IPS-NIHi7 (cell line): ENCODE measurements at regions not wholly inside any gene's neighbourhood (a gene's known extent, or its start where the extent isn't known, plus 50 kb on each side); places are given as distances from the start of the nearest gene placed in this dataset.
"Not testable (repeated sequence)": the region's sequence is repeated elsewhere in the genome, so short reads cannot be mapped to it uniquely, and the experiment has no call there.

Experiments used
- DNase-seq: peaks from one replicate; pipeline ENCODE4 v3.0.0; 2012; ENCODE audit warnings: mixed read lengths; ENCODE audit errors: extremely low spot score

DNA sequence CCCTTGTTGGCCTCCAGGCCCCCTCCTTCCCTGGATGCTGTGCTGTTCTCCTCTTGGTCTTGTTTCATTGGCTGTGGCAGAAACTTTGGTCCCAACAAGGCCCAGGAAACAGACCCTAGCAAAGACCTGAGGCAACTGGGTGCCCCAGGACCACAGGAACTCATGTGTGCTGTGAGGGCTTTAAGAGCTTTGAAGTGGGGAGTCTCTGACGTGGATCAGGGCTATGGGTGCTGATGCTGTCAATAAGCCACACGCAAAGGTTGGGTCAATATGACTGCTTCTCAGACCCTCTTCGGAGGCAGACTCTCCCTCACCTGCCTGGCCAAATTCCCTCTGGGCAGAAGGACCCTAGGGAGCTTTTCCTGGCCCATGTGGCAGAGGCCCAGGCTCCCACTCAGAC lies 91.5 kb upstream of the MLN start:
- no peak for DNase-seq

DNA sequence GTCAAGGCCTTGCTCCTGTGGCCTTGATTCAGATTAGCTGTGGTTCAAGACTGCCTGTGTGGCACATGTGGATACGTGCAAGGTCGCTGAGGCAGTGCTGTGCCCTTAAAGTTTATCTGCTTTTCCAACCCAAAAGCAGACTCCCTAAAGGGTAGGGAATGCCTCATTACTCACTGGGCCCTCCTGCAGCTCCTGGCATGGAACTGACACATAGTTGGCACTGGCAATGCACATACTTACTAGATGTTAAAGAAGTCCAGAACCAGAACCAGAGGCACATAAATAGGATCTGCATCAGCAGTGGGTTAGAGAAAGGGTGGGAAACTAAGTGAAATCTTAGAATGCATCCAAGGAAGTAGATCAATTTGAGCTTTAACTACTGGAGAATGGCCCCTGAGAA lies 90.6 kb upstream of the MLN start:
- DNase-seq = no peak

DNA sequence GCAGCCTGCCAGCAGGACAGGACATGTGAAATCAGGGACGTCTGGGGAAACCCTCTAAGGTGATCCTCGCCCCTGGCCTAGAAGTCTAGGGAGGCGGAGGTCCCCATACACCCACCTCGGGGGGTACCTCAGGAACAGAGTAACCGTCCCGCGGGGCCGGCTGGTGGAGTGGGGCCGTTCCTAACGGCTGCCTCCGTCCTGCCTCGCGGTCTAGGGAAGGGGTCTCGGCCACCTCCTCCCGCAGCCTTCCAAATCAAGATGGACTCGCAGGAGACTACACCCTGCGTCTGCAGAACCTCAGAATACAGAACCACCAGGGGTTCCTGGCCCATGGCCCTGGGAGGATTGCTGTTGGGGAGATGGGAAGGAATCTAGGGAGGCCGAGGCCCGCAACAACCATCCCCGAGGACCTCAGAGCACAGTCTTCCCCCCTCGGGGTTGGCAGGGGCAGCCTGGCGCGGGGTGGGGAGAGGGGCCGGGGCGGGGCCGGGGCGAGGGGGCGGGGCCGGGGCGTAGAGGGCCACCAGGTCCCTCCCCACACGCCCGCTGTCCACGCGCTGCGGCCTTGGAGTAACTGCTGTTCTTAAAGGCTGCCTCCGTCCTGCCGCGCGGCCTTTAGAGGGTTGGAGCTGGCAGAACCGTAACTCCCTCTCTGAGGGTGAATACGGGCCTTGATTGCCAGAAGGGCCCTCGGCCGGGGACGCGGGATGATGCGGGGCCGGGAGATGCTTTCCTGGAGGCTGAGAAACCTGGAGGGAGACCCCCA lies 89.0 kb upstream of the MLN start:
- DNase-seq = no peak

DNA sequence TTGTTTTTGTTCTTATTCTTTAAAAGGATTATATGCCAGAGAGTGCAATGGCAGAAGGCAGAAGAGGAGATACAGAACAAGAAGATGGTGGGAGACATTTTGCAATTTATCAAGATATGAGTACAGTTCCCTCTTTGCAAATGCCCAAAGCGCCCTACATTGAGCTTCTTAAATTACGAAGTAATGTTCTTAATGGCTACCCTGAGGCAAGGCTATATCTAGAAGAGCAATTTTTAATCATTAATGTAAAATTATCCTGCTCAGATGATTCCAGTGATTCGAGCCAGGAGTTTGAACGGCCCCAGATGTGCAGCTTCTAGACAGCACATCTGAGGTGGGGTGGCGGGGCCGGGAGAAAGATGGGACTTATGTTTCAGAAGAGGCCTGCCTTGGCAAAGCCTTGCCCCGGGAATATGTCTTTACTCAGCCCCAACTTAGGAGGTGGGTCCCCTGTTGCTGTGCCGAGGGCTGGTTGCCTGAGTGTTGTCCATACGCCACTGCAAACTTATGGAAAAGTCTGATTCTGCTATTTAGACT lies 84.9 kb upstream of the MLN start:
- no peak for DNase-seq

DNA sequence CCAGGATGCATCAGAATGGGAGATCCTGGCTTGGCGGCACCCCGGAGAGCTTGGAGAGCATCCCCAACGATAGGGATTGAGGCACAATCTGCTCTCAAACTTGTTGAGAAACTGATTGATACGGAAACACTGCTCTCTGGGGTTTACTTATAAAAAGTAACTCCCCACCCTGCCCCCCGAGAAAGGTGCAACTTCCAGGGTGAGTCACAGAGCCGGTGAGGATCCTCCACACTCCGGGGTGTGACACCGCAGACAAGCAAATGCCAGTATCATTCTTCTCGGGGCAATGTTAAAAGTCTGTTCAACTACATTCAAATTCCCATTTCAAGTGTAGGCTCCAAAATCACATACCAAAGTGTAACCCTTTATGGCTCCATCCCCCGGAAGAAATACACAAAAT lies 84.4 kb upstream of the MLN start:
- no peak for DNase-seq

DNA sequence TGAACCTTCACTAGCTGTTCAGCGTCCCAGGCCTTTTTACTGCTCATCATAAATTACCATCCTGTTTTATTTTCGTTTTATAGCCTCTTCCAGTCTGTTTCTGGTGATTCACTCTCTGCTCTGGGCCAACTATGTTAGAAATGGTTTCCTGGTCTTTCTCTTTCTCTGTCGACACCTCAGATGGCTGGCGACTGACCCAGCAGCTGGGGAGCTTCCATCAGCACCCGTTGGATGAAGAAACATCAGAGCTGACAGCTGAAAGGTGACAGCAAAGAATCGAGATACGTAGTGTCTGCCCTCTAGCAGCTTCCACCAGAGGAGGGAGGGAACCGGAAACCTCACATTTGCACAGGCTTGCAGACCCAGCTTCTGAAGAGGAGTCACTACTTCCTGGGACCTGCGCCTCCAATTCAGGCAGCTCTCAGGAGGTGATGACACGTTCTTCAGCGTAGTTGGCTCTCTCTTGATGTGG lies 82.9 kb upstream of the MLN start:
- DNase-seq = no peak

DNA sequence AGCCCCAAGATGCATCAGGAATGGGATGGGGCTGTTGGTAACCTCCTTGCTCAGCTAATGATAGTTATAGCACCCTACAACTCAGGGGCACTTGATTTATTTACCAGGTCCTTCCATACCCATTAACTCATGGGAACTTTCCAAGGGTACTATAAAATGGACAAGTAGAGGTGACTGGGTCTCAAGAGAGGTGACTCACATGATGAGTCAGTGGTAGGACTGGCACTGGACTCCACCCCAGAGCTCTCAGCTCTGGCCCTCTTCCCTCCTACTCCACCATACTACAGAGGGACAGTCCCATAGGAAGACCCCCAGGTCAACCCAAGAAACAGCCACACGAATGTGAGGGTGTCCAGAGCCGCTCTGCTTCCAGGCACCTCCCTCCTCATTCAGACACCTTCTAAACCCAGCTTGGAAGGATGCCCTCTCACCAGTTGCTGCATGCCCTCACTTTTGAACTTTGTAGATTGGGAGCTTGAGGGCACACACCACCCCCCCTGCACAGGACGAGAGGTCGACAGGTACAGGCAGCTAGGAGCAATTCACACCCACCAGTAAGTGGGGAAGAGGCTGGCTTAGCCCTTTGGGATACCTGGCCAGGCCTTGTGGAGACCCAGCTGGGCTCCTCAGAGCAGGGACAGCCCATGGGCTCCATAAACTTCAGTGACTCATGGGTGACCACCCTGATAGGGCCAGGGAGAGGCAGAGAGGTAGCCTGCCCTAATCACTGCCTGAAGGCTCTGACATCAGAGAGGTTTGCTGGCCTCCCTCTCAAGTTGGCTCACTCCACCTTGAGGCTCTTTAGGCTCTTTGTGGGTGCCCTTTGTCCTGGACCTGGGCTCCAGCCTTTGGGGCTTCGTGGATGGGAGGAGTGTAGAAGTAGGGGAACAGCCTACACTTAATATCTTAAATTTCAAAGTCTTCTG lies 81.6 kb upstream of the MLN start:
- no peak for DNase-seq

DNA sequence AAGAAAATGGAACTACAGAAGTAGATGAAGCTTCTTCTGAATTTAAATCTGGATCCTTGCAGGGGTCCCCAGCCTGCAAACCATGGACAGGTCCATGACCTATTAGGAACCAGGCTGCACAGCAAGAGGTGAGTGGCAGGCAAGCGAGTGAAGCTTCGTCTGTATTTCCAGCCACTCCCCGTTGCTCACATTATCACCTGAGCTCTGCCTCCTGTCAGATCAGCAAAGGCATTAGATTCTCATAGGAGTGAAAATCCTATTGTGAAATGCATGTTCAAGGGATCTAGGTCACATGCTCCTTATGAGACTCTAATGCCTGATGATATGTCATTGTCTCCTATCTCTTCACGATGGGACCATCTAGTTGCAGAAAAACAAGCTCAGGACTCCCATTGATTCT lies 79.8 kb upstream of the MLN start:
- DNase-seq = not testable (repeated sequence)

DNA sequence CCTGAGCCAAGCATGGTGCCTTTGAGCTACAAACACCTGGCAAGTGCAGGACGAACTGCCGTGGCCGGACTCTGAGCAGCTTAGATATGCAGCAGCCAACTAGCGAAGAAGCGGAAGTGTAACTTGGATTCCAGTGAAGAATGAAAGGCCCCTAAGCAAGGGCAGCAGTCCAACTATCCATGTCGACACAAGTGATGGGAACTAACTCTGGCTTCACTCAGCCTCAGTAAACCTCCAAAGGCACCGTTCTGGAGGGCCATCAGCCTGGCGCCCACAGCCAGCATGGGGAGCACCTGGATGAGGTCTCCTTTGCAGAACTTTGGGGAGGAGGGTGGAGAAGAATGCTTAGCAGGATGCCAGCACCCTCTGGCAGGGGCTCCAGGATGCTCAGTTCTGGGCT lies 78.4 kb upstream of the MLN start:
- no peak for DNase-seq

DNA sequence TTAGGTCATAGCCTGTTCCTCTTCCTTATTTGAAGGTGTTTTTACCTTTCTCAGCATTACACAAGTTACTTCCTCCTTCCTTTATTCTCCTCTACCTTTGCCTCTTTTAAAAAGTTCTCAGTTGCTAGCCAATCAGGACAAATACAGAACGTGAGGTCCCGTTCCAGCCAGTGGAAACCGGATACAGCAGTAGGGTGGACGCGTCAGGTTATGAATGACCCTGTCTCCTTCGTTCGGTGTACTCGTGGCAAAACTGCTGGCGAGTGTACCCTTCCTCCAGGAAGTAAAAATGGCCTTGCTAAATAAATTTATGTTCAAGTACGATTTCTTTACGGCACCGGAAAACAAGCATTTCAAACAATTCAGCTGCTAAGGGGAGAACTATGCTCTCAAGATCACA lies 77.0 kb upstream of the MLN start:
- DNase-seq = no peak

DNA sequence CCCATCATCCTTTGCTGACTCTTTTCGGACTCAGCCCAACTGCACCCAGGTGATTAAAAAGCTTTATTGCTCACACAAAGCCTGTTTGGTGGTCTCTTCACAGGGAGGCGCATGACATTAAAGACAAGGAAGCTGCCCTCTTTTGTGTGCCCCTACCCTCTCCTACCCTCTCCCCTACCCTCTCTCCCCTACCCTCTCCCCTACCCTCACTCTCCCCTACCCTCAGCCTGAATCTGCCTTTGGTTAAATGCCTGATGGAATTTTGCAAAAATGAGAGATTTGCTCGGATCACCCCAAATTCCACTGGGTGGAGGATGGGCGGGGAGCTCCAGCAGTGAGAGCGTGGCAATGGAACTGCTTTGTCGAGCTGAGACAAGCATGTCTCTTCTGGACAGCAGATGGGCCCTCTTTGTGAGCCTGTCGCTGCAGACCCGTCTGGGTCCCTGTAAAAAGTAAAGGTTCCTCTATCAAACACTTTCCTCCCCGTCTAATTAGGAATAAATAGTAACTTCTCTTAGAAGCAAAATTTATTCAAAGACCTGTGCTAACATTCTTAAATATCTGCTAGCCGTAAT lies 76.4 kb upstream of the MLN start:
- DNase-seq = peak; percentile 41

DNA sequence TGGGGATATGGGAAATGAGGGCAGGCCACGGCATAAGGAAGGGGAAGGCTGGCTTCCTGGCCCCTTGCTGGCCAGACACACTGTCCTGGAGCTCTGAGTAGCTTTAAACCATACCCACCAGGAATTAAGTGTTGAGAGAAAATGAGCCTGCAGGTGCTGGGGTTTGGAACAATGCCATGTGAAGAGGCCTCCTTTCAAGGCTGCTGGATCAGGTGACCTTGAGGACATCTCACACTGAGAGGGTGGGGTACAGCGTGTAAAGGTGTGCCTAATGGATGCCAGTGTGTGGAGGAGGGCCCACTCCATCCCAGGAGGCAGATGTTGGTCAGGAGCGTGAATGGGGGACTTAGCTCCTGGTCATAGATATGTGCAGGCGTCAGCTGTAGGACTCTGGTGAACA lies 74.8 kb upstream of the MLN start:
- DNase-seq = no peak

DNA sequence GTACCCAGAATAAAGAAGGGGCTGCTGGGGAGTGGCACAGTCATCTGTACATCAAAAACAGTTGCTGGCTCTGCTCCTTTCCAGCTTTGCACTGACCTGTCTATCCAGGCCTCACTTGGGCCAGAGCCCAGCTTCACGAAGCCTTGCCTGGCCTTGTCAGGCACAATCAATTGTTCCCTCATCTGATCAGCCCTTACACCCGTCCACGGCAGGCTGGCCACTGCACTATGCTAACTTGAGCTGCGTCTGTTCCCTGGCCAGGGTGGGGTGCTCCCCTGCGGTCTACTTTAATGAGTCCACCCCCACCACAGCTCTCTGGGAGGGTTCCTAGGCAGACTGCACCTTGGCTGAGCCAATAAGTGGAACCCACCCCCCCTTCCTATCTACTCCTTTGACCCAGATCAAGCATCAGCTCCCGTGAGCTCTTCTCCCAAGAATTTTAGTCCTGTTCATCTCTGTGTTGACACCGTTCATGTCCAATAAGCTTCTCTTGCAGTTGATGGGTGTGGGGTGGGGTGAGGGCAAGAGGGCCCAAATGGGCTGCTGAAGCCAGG lies 74.3 kb upstream of the MLN start:
- DNase-seq = no peak

DNA sequence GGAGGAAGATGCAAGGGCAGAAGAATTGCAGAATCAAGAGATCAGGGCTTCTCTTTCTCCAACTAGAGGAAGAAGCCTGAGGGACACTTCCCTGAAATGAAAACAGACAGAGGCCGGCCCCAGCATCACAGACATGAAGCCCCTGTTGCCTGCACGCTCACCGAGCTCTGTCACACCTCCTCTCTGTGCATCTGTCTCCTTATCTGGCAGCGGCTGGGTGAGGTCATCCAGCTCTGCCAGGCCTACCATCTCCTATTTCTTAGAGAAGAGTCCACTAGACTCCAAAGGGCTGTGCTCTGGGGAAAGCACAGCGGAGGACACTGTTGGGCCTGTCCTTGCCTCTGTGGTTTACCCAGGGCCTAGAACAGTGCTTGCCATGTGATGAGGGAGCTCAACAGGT lies 71.9 kb upstream of the MLN start:
- DNase-seq = no peak

DNA sequence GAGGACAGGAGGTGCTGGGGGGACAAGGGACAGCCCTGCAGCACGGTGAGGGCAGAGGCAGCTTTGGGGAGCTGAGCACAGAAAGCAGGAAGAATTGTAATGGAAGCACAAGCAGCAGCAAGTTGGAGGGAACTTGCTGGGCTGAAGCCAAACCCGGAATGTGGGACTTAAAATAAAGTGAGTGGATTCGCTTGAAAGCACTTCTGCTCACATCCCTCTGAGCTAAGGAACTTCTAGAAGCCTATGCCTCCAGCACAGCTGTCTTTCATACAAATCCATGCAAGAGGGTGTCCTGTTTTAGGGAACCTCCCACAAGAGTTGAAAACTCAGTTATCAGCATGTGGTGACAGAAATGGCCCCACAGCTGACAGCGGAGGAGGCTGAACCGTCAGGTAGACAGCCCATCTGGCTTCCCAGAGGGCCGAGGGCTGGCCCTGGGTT lies 71.4 kb upstream of the MLN start:
- no peak for DNase-seq

DNA sequence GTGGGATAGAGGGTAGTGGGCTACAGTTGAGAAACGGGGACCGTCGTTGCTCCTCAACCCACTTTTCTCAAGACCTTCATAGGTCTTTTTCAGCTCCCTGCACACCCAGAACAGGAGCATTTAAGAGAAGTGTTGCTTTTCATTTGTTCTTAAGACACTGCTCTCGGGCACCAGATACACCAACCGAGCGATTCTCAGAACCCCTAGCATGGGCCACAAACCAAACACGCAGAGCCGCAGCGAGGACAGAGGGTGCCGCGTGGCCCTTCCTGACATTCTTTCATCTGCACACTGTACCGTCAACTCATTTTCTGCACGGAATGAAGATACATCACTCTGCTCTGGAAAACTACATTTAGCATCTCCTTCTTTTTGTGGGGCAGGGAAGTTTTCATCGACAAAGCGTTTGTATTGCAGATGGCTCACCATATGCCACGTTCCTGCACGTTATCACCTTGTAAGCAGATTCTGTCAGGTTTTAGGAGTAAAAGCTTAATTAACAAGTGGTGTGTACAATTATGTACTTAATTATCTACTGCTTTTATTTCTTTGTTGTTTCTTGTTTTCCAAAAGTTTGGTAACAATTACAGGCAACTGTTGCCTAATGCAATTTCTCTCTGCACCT lies 70.4 kb upstream of the MLN start:
- no peak for DNase-seq

DNA sequence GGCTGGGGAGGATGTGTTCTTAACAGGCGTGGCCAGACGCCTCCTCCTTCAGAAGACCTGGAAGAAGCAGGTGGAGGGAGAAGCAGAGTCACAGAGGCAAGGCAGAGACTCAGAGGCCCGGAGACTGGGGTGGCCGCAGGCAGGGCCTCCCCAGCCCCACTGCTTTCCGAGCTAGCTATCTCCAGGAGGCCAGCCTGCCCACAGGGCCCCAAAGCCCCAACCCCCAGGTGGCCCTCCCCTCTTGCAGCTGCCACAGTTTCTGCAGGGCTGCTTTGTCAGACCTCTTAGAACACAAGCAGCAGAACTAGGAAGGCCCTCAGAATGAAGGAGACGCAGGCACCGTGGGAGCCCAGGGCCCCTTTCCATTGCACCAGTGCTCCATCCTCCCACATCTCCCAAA lies 69.0 kb upstream of the MLN start:
- no peak for DNase-seq

DNA sequence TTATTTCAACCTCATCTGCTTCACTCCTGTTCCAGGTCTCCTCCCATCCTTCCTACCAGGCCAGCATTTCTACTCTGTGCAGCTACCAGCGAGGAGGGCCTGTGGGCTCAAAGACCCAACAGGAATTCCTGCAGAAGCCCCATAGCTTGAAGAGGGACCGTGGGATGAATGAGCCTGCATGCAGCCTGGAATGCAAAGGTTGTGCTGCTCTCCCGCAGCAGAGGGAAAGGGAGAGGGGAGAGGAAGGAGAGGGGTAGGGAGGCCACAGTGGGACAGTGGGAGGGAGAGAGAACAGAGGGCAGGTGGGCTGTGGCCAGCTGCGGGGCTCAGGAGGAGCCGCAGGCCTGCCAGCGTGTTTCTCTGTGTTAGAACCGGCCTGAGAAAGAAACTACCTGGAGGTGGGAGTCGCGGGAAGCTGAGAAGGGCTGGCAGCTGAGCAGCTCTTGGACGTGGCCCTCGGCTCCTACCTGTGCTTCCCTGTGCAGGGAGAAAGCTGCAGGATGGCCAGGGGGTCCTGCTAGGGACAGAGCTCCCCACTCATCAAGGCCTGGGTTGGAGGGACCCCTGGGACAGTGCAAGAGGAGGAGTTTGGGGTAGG lies 66.1 kb upstream of the MLN start:
- peak; percentile 52 for DNase-seq

DNA sequence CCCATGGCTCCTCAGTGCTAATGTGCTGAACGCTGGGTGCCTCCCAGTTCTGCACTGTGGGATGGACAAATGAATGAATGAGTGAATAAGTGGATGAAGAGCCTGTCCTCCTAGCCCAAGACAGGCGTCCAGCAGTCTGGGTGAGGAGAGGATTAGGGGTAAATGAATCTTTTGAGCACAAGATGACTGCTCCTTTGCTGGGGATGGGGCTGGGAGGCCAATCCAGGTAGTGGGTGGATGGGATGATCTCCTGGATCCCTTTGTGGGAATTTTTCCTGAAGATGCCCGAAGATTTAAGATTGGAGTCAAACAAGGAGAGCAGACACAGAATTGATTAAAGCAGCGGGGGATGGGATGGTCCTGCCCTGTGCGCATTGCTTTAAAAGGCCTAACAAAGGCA lies 65.3 kb upstream of the MLN start:
- no peak for DNase-seq

DNA sequence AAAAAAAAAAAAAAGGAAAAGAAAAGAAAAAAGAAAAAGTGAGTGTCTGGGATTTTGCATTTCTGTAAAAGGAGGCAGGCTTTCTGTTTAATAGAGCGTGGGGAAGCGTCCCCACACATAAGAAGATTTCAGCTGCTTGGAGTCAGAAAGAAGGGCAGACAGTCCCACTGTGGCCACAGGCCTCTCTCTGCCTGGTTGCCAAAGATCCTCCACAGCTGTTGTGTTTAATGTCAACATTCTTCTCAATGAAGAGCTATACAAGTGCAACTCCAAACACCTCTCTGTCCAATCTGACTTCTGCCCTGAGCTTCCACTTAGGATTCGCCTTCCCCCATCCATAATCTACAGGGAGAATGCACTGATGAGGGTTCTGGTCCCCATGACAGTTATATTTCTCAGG lies 64.3 kb upstream of the MLN start:
- DNase-seq = no peak

DNA sequence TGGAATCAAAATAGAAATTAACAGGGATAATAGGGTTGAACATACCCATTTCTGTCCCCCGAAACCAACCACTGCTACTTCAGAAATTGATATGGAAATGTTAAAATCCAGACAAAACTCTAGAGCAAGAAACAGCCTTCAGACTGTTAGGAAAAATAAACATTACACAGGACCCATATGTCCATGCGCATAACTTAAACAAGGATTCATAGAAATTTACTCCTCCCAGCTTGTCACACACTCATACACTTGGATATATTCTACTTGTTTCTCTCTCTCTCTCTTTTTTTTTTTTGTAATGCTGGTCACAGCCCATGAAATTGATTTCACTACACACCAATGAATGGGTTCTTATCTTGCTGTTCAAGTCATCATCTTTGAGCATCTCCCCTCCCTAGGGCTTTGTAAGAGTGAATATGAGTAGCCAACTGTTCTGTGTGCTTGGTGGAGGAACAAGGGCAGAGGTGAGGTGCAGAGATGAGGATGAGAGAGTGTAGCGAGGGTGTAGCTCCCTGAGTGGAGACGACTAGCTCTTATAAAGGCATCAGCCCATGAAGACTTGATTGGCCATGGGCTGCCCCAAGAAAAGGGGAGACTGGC lies 61.8 kb upstream of the MLN start:
- no peak for DNase-seq
